Fibroblast of upper back skin (primary cell): ENCODE measurements at regions not wholly inside any gene's neighbourhood (a gene's known extent, or its start where the extent isn't known, plus 50 kb on each side); places are given as distances from the start of the nearest gene placed in this dataset.
"Not testable (repeated sequence)": the region's sequence is repeated elsewhere in the genome, so short reads cannot be mapped to it uniquely, and the experiment has no call there.

ENCODE experiments used
- DNase-seq: peaks from one replicate; pipeline ENCODE4 v3.0.0-alpha.2; 2013

- DNase-seq = no peak
Measured at GRCh38 chr5:142542078-142542477, 143.8 kb downstream of the FGF1 start.

DNA sequence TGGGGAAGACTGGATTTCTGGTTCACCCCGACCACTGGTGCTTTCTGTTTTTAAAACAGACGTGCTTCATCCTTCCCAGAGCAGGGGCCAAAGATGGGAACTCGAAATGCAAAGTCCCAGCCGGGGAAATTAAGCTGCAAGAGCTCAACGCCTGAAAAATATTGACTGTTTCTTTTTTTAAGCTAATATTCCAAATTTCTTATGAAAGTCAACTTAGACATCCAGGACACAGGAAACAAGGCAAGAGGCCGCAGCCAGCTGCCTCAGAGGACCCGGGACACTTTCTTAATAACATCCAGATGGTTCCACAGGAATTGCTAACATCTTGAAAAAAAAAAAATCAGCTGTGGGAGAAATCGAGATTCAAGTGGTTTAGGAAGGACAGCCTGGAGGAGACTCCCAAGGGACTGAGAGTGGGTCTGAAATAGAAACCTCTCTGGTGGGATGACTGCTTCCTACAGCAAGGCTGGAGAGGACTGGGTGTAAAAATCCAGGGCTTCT lies 144.9 kb downstream of the FGF1 start:
- DNase-seq = peak; percentile 92

- no peak for DNase-seq
Measured at GRCh38 chr5:142539154-142539740, 146.6 kb downstream of the FGF1 start.

GRCh38 chr5:142537938-142538337 lies 148.0 kb downstream of the FGF1 start:
- DNase-seq = peak; percentile 50

GRCh38 chr5:142532781-142533176 lies 153.1 kb downstream of the FGF1 start:
- no peak for DNase-seq

DNA sequence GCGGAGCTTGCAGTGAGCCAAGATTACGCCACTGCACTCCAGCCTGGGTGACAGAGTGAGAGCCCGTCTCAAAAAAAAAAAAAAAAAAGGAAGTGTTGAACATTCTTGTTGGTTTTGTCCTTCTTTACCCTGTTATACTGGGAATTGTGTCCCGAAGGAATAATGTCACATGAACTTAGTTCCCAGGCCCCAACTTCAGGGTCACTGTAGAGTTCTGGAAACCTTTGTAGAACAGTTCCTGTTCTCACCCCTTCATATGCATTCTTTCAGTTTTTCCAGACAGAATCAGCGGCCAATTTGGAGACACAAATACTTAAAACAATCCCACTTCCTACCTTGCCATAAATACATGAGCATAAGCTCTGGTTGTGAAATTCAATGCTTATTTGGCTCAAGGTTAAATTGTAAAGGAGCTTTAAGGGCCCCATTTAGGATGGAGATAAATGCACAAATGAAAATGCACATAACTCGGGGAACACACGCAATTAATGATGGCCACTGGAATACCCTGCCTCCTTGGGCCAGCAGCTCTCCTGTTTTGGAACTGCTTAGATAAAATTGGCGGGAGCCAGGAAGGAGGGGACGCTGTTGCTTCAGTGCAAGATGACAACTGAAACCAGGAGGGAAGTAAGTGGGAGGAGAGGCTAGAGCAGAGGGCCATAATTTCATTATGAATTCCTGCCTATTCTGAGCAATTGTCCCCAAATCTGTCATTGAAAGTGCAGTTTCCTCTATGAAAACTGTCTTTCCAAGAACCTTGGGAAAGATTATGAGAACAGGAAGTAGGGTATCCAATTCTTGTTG lies 153.7 kb downstream of the FGF1 start:
- no peak for DNase-seq

- no peak for DNase-seq
Measured at GRCh38 chr5:142530904-142531303, 155.0 kb downstream of the FGF1 start.

DNA sequence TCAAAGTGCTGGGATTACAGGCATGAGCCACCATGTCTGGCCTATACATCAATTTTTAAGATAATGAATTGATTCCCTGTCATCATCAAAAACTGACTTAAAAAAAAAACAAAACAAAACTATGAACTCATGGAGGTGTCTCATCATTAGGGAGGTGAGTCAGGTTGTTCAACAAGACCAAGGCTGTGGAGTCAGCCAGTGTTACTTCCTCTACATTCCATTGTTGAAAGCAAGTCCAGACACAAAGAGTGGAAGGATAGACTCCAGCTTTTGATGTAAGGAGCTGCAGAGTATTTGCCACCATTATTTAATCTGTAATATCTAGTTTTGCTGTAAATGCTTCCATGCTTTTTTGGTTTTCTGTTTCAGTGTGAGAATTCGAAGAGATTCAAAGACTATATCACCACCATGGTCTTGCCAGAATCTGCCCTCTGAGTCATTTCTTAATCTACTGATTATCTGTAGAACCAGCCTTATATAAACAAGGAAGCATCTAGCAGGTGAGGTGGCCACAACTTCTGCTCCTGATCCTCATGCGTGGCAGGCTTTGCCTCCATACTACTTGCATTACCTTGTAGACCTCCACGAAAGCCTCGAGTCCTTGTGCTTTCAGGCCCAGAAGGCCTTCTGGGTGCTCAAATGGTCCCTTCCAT lies 156.1 kb downstream of the FGF1 start:
- DNase-seq = peak; percentile 74

DNA sequence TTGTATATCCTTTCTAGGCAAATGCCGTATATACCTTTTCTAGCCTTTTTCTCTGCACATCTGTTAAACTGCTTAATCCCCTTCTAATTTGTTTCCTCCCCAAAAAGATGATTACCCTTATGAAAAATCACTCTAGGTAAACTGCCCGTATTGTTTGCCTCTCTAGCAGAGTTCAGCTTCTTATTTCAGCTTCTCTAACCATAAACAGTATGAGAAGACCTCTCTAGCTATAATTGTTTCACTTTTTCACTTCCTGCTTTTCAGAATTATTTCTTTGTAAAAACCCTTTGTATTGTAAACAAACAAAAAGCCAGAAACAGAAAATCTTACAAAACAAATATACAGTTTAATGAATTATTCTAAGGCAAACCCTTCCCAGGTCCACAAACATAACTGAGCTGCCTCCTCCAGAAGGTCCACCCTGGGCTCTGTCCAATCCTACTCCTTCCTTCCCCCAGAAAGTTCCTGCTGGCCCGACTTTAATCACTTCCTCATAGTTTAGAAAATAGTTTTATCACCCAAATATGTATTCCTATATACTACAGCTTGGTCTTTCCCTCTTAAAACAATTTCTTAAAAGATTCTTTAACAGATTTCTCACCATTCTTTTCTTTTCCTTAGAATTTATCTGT lies 158.1 kb downstream of the FGF1 start:
- no peak for DNase-seq

DNA sequence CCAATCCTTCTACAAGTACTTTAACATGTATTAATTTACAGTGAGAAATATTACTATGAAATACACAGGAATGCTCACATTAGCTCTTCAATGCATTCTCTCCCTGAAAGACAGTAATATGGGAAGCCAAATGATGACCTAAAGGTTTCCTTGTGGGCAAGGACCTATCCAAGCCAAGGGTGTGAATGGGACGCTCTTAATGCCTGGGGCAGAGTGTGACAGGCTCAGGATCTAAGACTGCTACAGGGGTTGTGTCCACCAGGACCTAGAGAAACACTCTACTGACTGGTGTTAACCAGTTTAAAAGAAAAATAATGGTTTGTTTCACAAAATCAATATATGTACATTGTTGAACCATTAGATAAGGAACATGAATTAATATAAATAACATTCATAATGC lies 158.7 kb downstream of the FGF1 start:
- DNase-seq = no peak

DNA sequence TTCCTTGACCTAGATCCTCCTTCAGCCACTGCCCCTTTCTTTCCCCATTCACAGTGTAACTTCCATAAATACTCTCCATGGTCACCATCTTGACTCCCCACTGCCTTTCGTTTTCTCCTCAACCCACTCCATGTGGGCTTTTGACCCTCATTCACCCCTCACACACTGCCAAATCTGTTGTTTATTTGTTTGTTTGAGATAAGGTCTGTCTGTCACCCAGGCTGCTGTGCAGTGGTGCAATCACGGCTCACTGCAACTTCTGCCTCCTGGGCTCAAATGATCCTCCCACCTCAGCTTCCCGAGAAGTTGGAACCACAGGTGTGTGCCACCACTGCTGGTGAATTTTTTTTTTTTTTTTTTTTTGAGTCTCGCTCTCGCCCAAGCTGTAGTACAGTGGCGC lies 162.9 kb downstream of the FGF1 start:
- DNase-seq = no peak

GRCh38 chr5:142521706-142522105 lies 164.2 kb downstream of the FGF1 start:
- no peak for DNase-seq

DNA sequence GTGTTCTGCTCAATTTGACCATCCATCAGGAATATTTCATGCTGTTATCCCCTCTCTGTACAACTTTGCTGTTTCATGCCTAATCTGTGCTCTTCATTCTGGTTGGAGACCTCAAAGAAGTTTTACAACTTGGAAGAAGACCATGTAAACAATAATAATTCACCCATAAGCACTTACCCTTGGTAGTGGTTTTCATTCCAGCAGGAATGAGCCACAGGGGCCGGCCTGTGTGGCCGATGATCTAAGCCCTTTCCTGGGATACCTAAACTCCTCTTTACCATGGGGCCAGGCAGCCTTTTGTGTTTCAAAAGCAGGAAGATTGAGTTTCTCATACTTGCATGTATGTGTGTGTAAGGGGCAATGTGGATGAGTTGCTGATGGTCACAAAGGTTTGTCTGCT lies 165.0 kb downstream of the FGF1 start:
- peak; percentile 57 for DNase-seq

- DNase-seq = not testable (repeated sequence)
Measured at GRCh38 chr5:142519913-142520312, 166.0 kb downstream of the FGF1 start.

DNA sequence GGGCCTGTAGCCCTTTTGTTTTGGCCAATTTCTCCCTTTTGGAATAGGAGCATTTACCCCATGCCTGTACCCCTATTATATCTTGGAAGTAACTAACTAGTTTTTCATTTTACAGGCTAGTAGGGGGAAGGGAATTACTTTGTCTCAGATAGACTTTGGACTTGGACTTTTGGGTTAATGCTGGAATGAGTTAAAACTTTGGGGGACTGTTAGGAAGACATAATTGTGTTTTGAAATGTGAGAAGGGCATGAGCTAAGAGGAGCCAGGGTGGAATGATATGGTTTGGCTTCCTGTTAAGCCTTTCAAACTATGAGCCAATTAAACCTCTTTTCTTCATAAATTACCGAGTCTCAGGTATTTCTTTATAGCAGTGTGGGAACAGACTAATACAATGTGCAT lies 168.1 kb downstream of the FGF1 start:
- no peak for DNase-seq

DNA sequence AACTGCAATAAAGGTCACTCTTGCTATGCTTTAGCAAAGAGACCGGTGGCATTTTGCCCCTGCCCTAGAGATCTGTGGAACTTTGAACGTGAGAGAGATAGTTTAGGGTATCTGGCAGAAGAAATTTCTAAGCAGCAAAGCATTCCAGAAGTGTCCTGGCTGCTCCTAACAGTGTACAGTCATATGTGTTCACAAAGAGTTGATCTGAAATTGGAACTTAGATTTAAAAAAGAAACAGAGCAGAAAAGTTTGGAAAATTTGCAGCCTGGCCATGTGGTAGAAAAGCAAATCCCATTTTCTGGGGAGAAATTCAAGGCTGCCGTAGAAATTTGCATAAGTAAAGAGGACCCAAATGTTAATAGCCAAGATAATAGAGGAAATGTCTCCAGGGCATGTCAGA lies 169.2 kb downstream of the FGF1 start:
- DNase-seq = no peak

GRCh38 chr5:142515036-142515435 lies 170.9 kb downstream of the FGF1 start:
- DNase-seq = no peak

GRCh38 chr5:142514196-142514595 lies 171.7 kb downstream of the FGF1 start:
- DNase-seq = no peak

- DNase-seq = peak; percentile 35
Measured at GRCh38 chr5:142512043-142513042, 173.5 kb downstream of the FGF1 start.

DNA sequence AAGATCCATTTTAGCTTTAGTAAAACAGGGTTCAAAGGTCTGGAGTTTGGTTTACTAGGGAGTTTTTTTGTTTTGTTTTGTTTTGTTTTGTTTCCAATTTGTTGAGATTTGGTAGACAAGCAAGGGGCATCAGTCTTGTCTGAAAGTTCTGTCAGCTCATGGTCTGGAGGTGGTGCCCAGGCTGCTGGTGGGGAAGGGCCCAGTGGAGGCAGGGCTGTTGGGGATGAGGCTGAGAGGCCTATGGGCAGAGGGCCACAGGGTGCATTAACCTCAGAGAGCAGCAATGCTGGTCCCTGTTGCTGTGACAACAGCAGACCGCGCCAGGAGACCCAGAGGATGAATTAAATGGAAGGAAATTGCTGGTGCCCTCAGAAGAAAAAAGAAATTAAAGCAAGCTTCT lies 174.5 kb downstream of the FGF1 start:
- no peak for DNase-seq

DNA sequence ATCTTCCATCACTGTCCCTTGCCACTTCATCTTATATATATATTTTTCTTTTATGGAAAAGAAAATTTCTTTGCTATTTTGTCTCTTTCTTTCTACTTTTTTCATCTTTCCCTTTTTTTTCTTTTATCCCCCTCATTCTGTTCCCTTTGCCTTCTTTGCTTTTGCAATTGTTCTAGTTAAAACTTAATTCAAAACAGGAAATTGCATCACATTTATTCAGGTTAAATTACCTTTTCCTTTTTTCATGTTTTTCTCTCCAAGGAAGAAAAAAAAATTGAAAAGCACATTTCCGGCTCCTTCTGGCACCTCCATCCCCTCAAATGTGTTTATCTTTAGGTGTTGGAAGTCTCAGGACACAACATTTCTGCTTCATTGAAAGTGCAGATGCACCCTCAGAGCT lies 176.9 kb downstream of the FGF1 start:
- no peak for DNase-seq

DNA sequence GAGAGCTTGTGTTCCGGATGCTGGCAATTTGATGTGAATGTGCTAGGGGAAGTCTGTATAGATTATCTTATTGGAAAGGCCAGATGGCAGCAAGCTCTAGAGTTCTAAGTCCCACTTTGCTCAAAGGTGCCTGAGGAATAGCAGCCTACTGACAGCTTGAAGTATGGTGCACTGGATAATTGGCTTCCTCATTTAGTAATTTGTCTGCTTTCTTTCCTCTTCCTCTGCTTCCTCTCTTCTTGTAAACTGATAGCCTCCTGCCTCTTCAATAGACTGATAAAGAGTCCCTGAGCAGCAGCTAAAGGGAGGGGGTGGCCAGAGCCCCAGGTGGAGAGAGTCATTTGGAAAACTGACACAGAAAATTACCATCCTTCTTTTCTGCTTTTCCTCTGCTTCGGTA lies 177.3 kb downstream of the FGF1 start:
- DNase-seq = no peak
